Prostate gland (tissue), 2 donors: ENCODE measurements at regions not wholly inside any gene's neighbourhood (a gene's known extent, or its start where the extent isn't known, plus 50 kb on each side); places are given as distances from the start of the nearest gene placed in this dataset.
A peak's percentile ranks its signal among the peaks of the same experiment; 100 is the strongest.
"Not testable (repeated sequence)": the region's sequence is repeated elsewhere in the genome, so short reads cannot be mapped to it uniquely, and the experiment has no call there.

Experiments
- DNase-seq: peaks from one replicate; pipeline ENCODE4 v3.0.0-alpha.2; 2019; ENCODE audit warnings: low spot score
- H3K27ac ChIP-seq, 2 donors: fragments of 200-600 bp; sonication (generic); 2 replicates each; pipeline ENCODE4 v1.5.1; 2017 to 2019
- H3K27me3 ChIP-seq: fragments of 200-600 bp; sonication (generic); replicated peaks from 2 replicates; pipeline ENCODE4 v1.5.1; 2019; ENCODE audit not compliant: insufficient read depth
- H3K36me3 ChIP-seq, 2 donors: fragments of 200-600 bp; sonication (generic); 1 replicate in 1 of 2; 2 replicates in 1 of 2; pipeline versions ENCODE4 v1.5.1 to v1.8.1; 2017 to 2019
- H3K4me1 ChIP-seq: fragments of 200-600 bp; sonication (generic); replicated peaks from 2 replicates; pipeline ENCODE4 v1.5.1; 2019
- H3K4me3 ChIP-seq, 2 donors: fragments of 200-600 bp; sonication (generic); 2 replicates each; pipeline ENCODE4 v1.5.1; 2017 to 2019
- H3K9me3 ChIP-seq: fragments of 200-600 bp; sonication (generic); 2 replicates; pipeline ENCODE4 v1.5.1; 2017
- WGBS: methylation state at CpG from one replicate; pipeline ENCODE4 v1.1.5; 2018; 5-methylcytosine and 5-hydroxymethylcytosine counted together
- intact Hi-C: fragments of 100-400 bp; cut with DNase I; formaldehyde crosslinking; loops from one replicate; pipeline ENCODE4 v1.14.2; 2022
- small RNA-seq, 2 donors: library from RNA; depleted of rRNA; stranded (forward); fragments of <200 nt; gene quantifications; one replicate each; pipeline ENCODE3, GENCODE V24; 2016

GRCh38 chr2:90359887-90360730 lies 1668.6 kb downstream of the RPIA start:
- H3K4me3 ChIP-seq = peak overlapping the region in 1 of 2 donors; percentile 5
- H3K36me3 ChIP-seq, H3K27me3 ChIP-seq, H3K9me3 ChIP-seq, DNase-seq, H3K27ac ChIP-seq, H3K4me1 ChIP-seq, intact Hi-C loops: not testable (repeated sequence)
- WGBS = 5% methylated on average over 61 of the region's 93 CpGs

GRCh38 chr2:90360731-90361035 lies 1669.2 kb downstream of the RPIA start:
- H3K4me1 ChIP-seq, DNase-seq, H3K27ac ChIP-seq, intact Hi-C loops, H3K4me3 ChIP-seq, H3K27me3 ChIP-seq, H3K36me3 ChIP-seq, H3K9me3 ChIP-seq: not testable (repeated sequence)
- 7% methylated on average over 29 of the region's 30 CpGs for WGBS

Small RNAs in the stretch of these regions (small RNA-seq; reads per million reads assigned to genes)
- gene AC233263.1 (0 reads per million in 2 donors), gene AC233263.2 (0 reads per million in 2 donors), gene IGKV1D-35 (0 reads per million in 2 donors), gene IGKV2D-19 (0 reads per million in 2 donors), gene IGKV2D-36 (0 reads per million in 2 donors), gene IGKV2D-38 (0 reads per million in 2 donors), gene IGKV3D-25 (0 reads per million in 2 donors)
